ENCODE measurements at regions not wholly inside any gene's neighbourhood (a gene's known extent, or its start where the extent isn't known, plus 50 kb on each side); places are given as distances from the start of the nearest gene placed in this dataset.

- no peaks in the 10 kb centered on the region for H3K36me3 ChIP-seq (ENCODE audit: control insufficient read depth, insufficient read depth, low read length)
- H3K27me3 ChIP-seq (ENCODE audit: control insufficient read depth, insufficient read depth, low read length), result no peaks in the 10 kb centered on the region
- FAIRE-seq (no peak), DNase-seq (ENCODE audit: low read depth) (no peak)
- TF ChIP-seq CTCF (IDR thresholded peaks at IDR 0.05; ENCODE audit: insufficient read depth, low read length, severe bottlenecking), result no peak
- no peak overlapping the region for H3K4me3 ChIP-seq (ENCODE audit: low read depth, low read length)
Measured at GRCh38 chr4:100130964-100131363, 59.3 kb downstream of the DDIT4L start.

GRCh38 chr4:100130491-100130890 is 59.8 kb downstream of the DDIT4L start:
- DNase-seq (ENCODE audit: low read depth) (no peak), FAIRE-seq (no peak)

GRCh38 chr4:100129774-100130173 is 60.5 kb downstream of the DDIT4L start:
- Histone ChIP-seq H3K36me3 (ENCODE audit: control insufficient read depth, insufficient read depth, low read length) (no peaks in the 10 kb centered on the region), H3K27me3 (ENCODE audit: control insufficient read depth, insufficient read depth, low read length) (no peaks in the 10 kb centered on the region), H3K4me3 (ENCODE audit: low read depth, low read length) (no peak overlapping the region)
- no peak for TF ChIP-seq CTCF (IDR thresholded peaks at IDR 0.05; ENCODE audit: insufficient read depth, low read length, severe bottlenecking)
- FAIRE-seq, result no peak
- no peak for DNase-seq (ENCODE audit: low read depth)

More at GRCh38 chr4:100130491-100130890, 59.8 kb downstream of the DDIT4L start:
- no peaks in the 10 kb centered on the region for H3K27me3 ChIP-seq (ENCODE audit: control insufficient read depth, insufficient read depth, low read length)
- H3K36me3 ChIP-seq (ENCODE audit: control insufficient read depth, insufficient read depth, low read length), result no peaks in the 10 kb centered on the region
- no peak for TF ChIP-seq CTCF (IDR thresholded peaks at IDR 0.05; ENCODE audit: insufficient read depth, low read length, severe bottlenecking)
- H3K4me3 ChIP-seq (ENCODE audit: low read depth, low read length), result no peak overlapping the region

- DNase-seq (ENCODE audit: low read depth), result no peak
- H3K27me3 ChIP-seq (ENCODE audit: control insufficient read depth, insufficient read depth, low read length), result no peaks in the 10 kb centered on the region
- no peak for TF ChIP-seq CTCF (IDR thresholded peaks at IDR 0.05; ENCODE audit: insufficient read depth, low read length, severe bottlenecking)
- H3K4me3 ChIP-seq (ENCODE audit: low read depth, low read length), result no peak overlapping the region
- H3K36me3 ChIP-seq (ENCODE audit: control insufficient read depth, insufficient read depth, low read length), result no peaks in the 10 kb centered on the region
- no peak for FAIRE-seq
Measured at GRCh38 chr4:100128338-100128737, 61.9 kb downstream of the DDIT4L start.

- Histone ChIP-seq H3K36me3 (ENCODE audit: control insufficient read depth, insufficient read depth, low read length) (no peaks in the 10 kb centered on the region), H3K27me3 (ENCODE audit: control insufficient read depth, insufficient read depth, low read length) (no peaks in the 10 kb centered on the region), H3K4me3 (ENCODE audit: low read depth, low read length) (no peak overlapping the region)
- DNase-seq (ENCODE audit: low read depth), result no peak
- FAIRE-seq, result no peak
- TF ChIP-seq CTCF (IDR thresholded peaks at IDR 0.05; ENCODE audit: insufficient read depth, low read length, severe bottlenecking), result no peak
Measured at GRCh38 chr4:100124715-100125114, 65.6 kb downstream of the DDIT4L start.

GRCh38 chr4:100118181-100118580 is 72.1 kb downstream of the DDIT4L start:
- Histone ChIP-seq H3K36me3 (ENCODE audit: control insufficient read depth, insufficient read depth, low read length) (no peaks in the 10 kb centered on the region), H3K4me3 (ENCODE audit: low read depth, low read length) (no peak overlapping the region), H3K27me3 (ENCODE audit: control insufficient read depth, insufficient read depth, low read length) (no peaks in the 10 kb centered on the region)
- no peak for FAIRE-seq
- TF ChIP-seq CTCF (IDR thresholded peaks at IDR 0.05; ENCODE audit: insufficient read depth, low read length, severe bottlenecking), result no peak
- peak; percentile 40 for DNase-seq (ENCODE audit: low read depth)
